DND-41 (cell line): ENCODE measurements at regions not wholly inside any gene's neighbourhood (a gene's known extent, or its start where the extent isn't known, plus 50 kb on each side); places are given as distances from the start of the nearest gene placed in this dataset.

ENCODE experiments used
- ATAC-seq: fragments of 200-7000 bp; cut with Tn5 transposase; 3 replicates; pipeline ENCODE4 v1.9.1; 2021; ENCODE audit warnings: low read depth; ENCODE audit not compliant: insufficient read depth
- DNase-seq: peaks from one replicate; pipeline ENCODE4 v3.0.0-alpha.2; 2020
- H2AFZ ChIP-seq: 2 replicates; pipeline ENCODE4 v1.6.0; 2012; ENCODE audit warnings: low read depth, low read length
- H3K27ac ChIP-seq: 2 replicates; pipeline ENCODE4 v1.5.1; 2012; ENCODE audit warnings: low read length, inconsistent platforms
- H3K27me3 ChIP-seq: fragments of 200-600 bp; sonication (generic); 2 replicates; pipeline ENCODE4 v1.6.0; 2012; ENCODE audit warnings: low read length, mild to moderate bottlenecking, inconsistent platforms; ENCODE audit not compliant: insufficient read depth, poor library complexity
- H3K36me3 ChIP-seq: 2 replicates; pipeline ENCODE4 v1.5.1; 2012; ENCODE audit warnings: low read length, inconsistent platforms; ENCODE audit not compliant: insufficient read depth
- H3K4me1 ChIP-seq: 2 replicates; pipeline ENCODE4 v1.5.1; 2012; ENCODE audit warnings: mild to moderate bottlenecking, low read length; ENCODE audit not compliant: insufficient read depth
- H3K4me2 ChIP-seq: 2 replicates; pipeline ENCODE4 v1.6.0; 2012; ENCODE audit warnings: mild to moderate bottlenecking, moderate library complexity, low read length, inconsistent platforms; ENCODE audit not compliant: insufficient read depth
- H3K4me3 ChIP-seq, 2 experiments: fragments of 200-600 bp in 1 of 2; shearing (Covaris generic) in 1 of 2; 2 replicates each; pipeline ENCODE4 v1.5.1; 2012 to 2016; ENCODE audit warnings: inconsistent platforms in 2 of 2, low read length in 2 of 2, mild to moderate bottlenecking in 2 of 2, low read depth in 1 of 2, moderate library complexity in 1 of 2
- H3K79me2 ChIP-seq: 2 replicates; pipeline ENCODE4 v1.6.0; 2012; ENCODE audit warnings: low read length, inconsistent platforms; ENCODE audit not compliant: insufficient read depth
- H3K9ac ChIP-seq: 2 replicates; pipeline ENCODE4 v1.6.0; 2012; ENCODE audit warnings: low read depth, mild to moderate bottlenecking, inconsistent platforms, low read length, moderate library complexity
- H3K9me3 ChIP-seq: 2 replicates; pipeline ENCODE4 v1.5.1; 2012; ENCODE audit warnings: low read length, moderate library complexity, mild to moderate bottlenecking, inconsistent platforms; ENCODE audit not compliant: insufficient read depth, severe bottlenecking
- H4K20me1 ChIP-seq: 2 replicates; pipeline ENCODE4 v1.6.0; 2012; ENCODE audit warnings: low read length; ENCODE audit not compliant: insufficient read depth
- CTCF ChIP-seq: IDR thresholded peaks from 2 replicates; pipeline ENCODE4 v1.5.1; 2012; ENCODE audit warnings: borderline replicate concordance, low read length, moderate library complexity, mild to moderate bottlenecking; ENCODE audit not compliant: poor library complexity, severe bottlenecking; ENCODE audit errors: extremely low read depth
- EZH2 ChIP-seq: IDR thresholded peaks from 3 replicates; pipeline ENCODE4 v1.6.1; 2012; ENCODE audit warnings: borderline replicate concordance, low read depth, mild to moderate bottlenecking, moderate library complexity, low read length, inconsistent platforms; ENCODE audit not compliant: severe bottlenecking

GRCh38 chr3:177893331-177893730, 642.9 kb upstream of the KCNMB2 start:
- Histone ChIP-seq H3K79me2 (no peaks in the 10 kb centered on the region), H3K9me3 (peaks cover 11% of the 10 kb centered on the region), H3K27me3 (no peaks in the 10 kb centered on the region), H4K20me1 (no peaks in the 10 kb centered on the region), H3K4me2 (no peak overlapping the region), H3K4me1 (no peaks in the 10 kb centered on the region), H3K36me3 (no peaks in the 10 kb centered on the region), H3K27ac (no peak overlapping the region), H3K9ac (no peak overlapping the region), H2AFZ (no peak overlapping the region), H3K4me3 (no peak overlapping the region)
- no peak for TF ChIP-seq CTCF
- no peak for TF ChIP-seq EZH2
- ATAC-seq (no peak), DNase-seq (no peak)

GRCh38 chr3:177894081-177894728, 642.0 kb upstream of the KCNMB2 start:
- Histone ChIP-seq H3K4me1 (no peaks in the 10 kb centered on the region), H3K79me2 (no peaks in the 10 kb centered on the region), H4K20me1 (no peaks in the 10 kb centered on the region), H3K36me3 (no peaks in the 10 kb centered on the region), H3K4me2 (no peak overlapping the region), H3K9ac (no peak overlapping the region), H3K27ac (no peak overlapping the region), H3K27me3 (no peaks in the 10 kb centered on the region), H3K4me3 (no peak overlapping the region), H3K9me3 (peaks cover 20% of the 10 kb centered on the region), H2AFZ (no peak overlapping the region)
- TF ChIP-seq EZH2, result no peak
- no peak for TF ChIP-seq CTCF
- DNase-seq (no peak), ATAC-seq (no peak)

- Histone ChIP-seq H4K20me1 (no peaks in the 10 kb centered on the region), H3K9me3 (peaks cover 32% of the 10 kb centered on the region), H3K36me3 (no peaks in the 10 kb centered on the region), H3K27ac (no peak overlapping the region), H3K4me1 (no peaks in the 10 kb centered on the region), H2AFZ (no peak overlapping the region), H3K27me3 (no peaks in the 10 kb centered on the region), H3K79me2 (no peaks in the 10 kb centered on the region), H3K9ac (no peak overlapping the region), H3K4me3 (no peak overlapping the region), H3K4me2 (no peak overlapping the region)
- no peak for TF ChIP-seq EZH2
- no peak for TF ChIP-seq CTCF
- DNase-seq (no peak), ATAC-seq (no peak)
Observed at GRCh38 chr3:177898185-177898584, 638.1 kb upstream of the KCNMB2 start.
